GM23338 (cell line): ENCODE measurements at regions not wholly inside any gene's neighbourhood (a gene's known extent, or its start where the extent isn't known, plus 50 kb on each side); places are given as distances from the start of the nearest gene placed in this dataset.

ENCODE experiments used
- ATAC-seq: fragments of 200-7000 bp; cut with Tn5 transposase; 3 replicates; pipeline ENCODE4 v1.9.1; 2020
- DNase-seq: peaks from one replicate; pipeline ENCODE4 v3.0.0-alpha.2; 2015; ENCODE audit warnings: low spot score
- H2AFZ ChIP-seq: fragments of 200-600 bp; sonication (generic); 2 replicates; pipeline ENCODE4 v1.8.0; 2016; ENCODE audit warnings: antibody characterized with exemption, mild to moderate bottlenecking, moderate library complexity
- H3F3A ChIP-seq: fragments of 200-600 bp; sonication (generic); replicated peaks from 2 replicates; pipeline ENCODE4 v1.8.0; 2017; ENCODE audit warnings: antibody characterized with exemption, mixed run types, low read depth
- H3K27ac ChIP-seq: fragments of 200-600 bp; sonication (generic); 2 replicates; pipeline ENCODE4 v1.6.1; 2016; ENCODE audit warnings: low read depth
- H3K27me3 ChIP-seq: fragments of 200-600 bp; sonication (generic); 2 replicates; pipeline ENCODE4 v1.8.0; 2016; ENCODE audit warnings: mild to moderate bottlenecking, mixed run types, moderate library complexity; ENCODE audit not compliant: insufficient read depth
- H3K36me3 ChIP-seq: fragments of 200-600 bp; sonication (generic); 2 replicates; pipeline ENCODE4 v1.8.0; 2016; ENCODE audit warnings: mild to moderate bottlenecking; ENCODE audit not compliant: insufficient read depth
- H3K4me1 ChIP-seq: fragments of 200-600 bp; sonication (generic); 2 replicates; pipeline ENCODE4 v1.8.0; 2016; ENCODE audit warnings: mild to moderate bottlenecking, moderate library complexity; ENCODE audit not compliant: insufficient read depth
- H3K4me2 ChIP-seq: fragments of 200-600 bp; sonication (generic); 2 replicates; pipeline ENCODE4 v1.7.1; 2017; ENCODE audit warnings: mixed run types
- H3K4me3 ChIP-seq: fragments of 200-600 bp; sonication (generic); 2 replicates; pipeline ENCODE4 v1.6.1; 2016; ENCODE audit warnings: mixed run types
- H3K79me2 ChIP-seq: fragments of 200-600 bp; sonication (generic); replicated peaks from 2 replicates; pipeline ENCODE4 v1.8.0; 2017; ENCODE audit warnings: mild to moderate bottlenecking; ENCODE audit not compliant: insufficient read depth
- H3K9me2 ChIP-seq: fragments of 200-600 bp; sonication (generic); 2 replicates; pipeline ENCODE4 v1.8.0; 2017; ENCODE audit not compliant: insufficient read depth
- H4K20me1 ChIP-seq: fragments of 200-600 bp; sonication (generic); replicated peaks from 2 replicates; pipeline ENCODE4 v1.8.0; 2017; ENCODE audit warnings: mild to moderate bottlenecking; ENCODE audit not compliant: insufficient read depth
- H3K27ac Mint-ChIP-seq: 2 replicates; pipeline ENCODE4 v1.8.0; 2020; ENCODE audit warnings: inconsistent platforms, mild to moderate bottlenecking, moderate library complexity, mixed read lengths
- H3K27me3 Mint-ChIP-seq: 3 replicates; pipeline ENCODE4 v1.8.0; 2022; ENCODE audit warnings: low read depth, mild to moderate bottlenecking, moderate library complexity, mixed read lengths, inconsistent platforms; ENCODE audit not compliant: insufficient read depth, poor library complexity
- H3K36me3 Mint-ChIP-seq: 3 replicates; pipeline ENCODE4 v1.8.0; 2021; ENCODE audit warnings: low read depth, mild to moderate bottlenecking, inconsistent platforms, moderate library complexity, mixed read lengths
- H3K4me1 Mint-ChIP-seq: 3 replicates; pipeline ENCODE4 v1.8.0; 2020; ENCODE audit warnings: mild to moderate bottlenecking, inconsistent platforms, mixed read lengths
- H3K4me3 Mint-ChIP-seq: 3 replicates; pipeline ENCODE4 v1.8.0; 2021; ENCODE audit warnings: moderate library complexity, mild to moderate bottlenecking, inconsistent platforms, mixed read lengths
- H3K9me3 Mint-ChIP-seq: 3 replicates; pipeline ENCODE4 v1.8.0; 2020; ENCODE audit warnings: moderate library complexity, mild to moderate bottlenecking, inconsistent platforms, mixed read lengths
- EZH2 ChIP-seq: fragments of 200-600 bp; sonication (generic); IDR thresholded peaks from one replicate; pipeline ENCODE4 v1.8.0; 2017; ENCODE audit warnings: antibody characterized with exemption, mild to moderate bottlenecking, low read depth; ENCODE audit not compliant: unreplicated experiment
- EZH2phosphoT487 ChIP-seq: fragments of 200-600 bp; sonication (generic); IDR thresholded peaks from one replicate; pipeline ENCODE4 v1.8.1; 2018; ENCODE audit warnings: antibody characterized with exemption; ENCODE audit not compliant: unreplicated experiment
- JUNB ChIP-seq: IDR thresholded peaks from one replicate; pipeline ENCODE4 v1.6.1; 2016; ENCODE audit warnings: antibody characterized with exemption; ENCODE audit not compliant: unreplicated experiment
- POLR2AphosphoS5 ChIP-seq: IDR thresholded peaks from 2 replicates; pipeline ENCODE4 v1.6.1; 2016; ENCODE audit warnings: antibody characterized with exemption, low read depth
- ZNF114 ChIP-seq: fragments of 250-450 bp; sonication (Bioruptor Pico); IDR thresholded peaks from 2 replicates; pipeline ENCODE4 v1.5.0; 2020; ENCODE audit warnings: mild to moderate bottlenecking, moderate library complexity
- TF ChIP-seq, protein P1 (sequence below), 2 experiments: fragments of 200-600 bp in 1 of 2; sonication (generic) in 1 of 2; conservative IDR thresholded peaks; 2 replicates each; pipeline versions ENCODE4 v1.5.1 to v1.6.1; 2016 to 2017; ENCODE audit warnings: antibody characterized with exemption in 2 of 2, low read depth in 2 of 2, mild to moderate bottlenecking in 2 of 2, moderate library complexity in 1 of 2
- TF ChIP-seq, protein P2 (sequence below): IDR thresholded peaks from one replicate; pipeline ENCODE4 v1.6.1; 2018; ENCODE audit warnings: antibody characterized with exemption; ENCODE audit not compliant: unreplicated experiment

DNA sequence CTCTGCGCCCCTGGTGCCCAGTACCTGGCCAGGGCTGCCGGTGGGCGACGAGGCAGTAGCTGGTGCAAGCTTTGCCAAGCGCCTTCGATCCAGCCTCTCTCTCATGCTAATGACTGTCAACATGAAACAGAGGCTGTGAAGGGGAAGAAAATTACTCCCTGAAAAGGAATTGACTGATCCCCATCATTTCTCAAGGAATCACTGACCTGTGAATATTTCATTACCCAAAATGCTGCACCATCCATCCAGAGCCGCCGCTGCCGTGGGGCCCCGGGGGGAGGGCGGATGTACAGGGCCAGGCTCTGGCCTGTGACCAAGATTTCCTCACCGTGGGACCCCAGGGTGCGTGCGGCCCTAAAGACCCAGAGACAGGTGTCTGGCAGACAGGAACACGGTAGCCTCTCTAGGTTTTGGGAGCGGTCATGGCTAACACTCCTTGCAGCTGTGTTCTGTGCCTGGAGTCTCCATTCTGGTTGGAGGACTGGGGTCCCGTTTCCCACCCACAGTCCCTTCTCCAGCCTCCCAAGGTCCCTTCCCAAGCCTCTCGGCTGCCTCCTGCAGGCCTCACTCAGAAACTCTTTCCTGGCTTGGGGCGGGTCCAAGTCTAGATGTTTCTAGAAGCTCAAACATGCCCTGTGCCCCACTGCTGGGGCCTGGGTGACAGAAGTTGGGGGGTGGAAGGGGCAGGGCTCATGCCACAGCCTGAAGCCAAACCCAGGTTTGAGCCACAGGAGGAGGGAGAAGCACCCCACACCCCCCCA lies 73.3 kb downstream of the ENGASE start:
- Histone ChIP-seq H4K20me1 (no peaks in the 10 kb centered on the region), H3K9me2 (no peaks in the 10 kb centered on the region), H2AFZ (no peak overlapping the region), H3F3A (no peaks in the 10 kb centered on the region), H3K36me3 (no peaks in the 10 kb centered on the region), H3K27me3 (no peaks in the 10 kb centered on the region), H3K27ac (no peak overlapping the region), H3K4me2 (no peak overlapping the region), H3K4me1 (peaks cover 4% of the 10 kb centered on the region; the same call in 1 of the 2 replicates), H3K79me2 (no peaks in the 10 kb centered on the region), H3K4me3 (no peak overlapping the region)
- peaks cover 14% of the 10 kb centered on the region for H3K4me1 Mint-ChIP-seq
- no peak for ATAC-seq
- no peak overlapping the region for H3K4me3 Mint-ChIP-seq
- H3K9me3 Mint-ChIP-seq: no peaks in the 10 kb centered on the region
- no peak overlapping the region for H3K27ac Mint-ChIP-seq
- no peak for DNase-seq
- no peaks in the 10 kb centered on the region; the same call in 2 of the 3 replicates for H3K36me3 Mint-ChIP-seq
- H3K27me3 Mint-ChIP-seq: peaks cover 4% of the 10 kb centered on the region
- TF ChIP-seq, protein P1, sequence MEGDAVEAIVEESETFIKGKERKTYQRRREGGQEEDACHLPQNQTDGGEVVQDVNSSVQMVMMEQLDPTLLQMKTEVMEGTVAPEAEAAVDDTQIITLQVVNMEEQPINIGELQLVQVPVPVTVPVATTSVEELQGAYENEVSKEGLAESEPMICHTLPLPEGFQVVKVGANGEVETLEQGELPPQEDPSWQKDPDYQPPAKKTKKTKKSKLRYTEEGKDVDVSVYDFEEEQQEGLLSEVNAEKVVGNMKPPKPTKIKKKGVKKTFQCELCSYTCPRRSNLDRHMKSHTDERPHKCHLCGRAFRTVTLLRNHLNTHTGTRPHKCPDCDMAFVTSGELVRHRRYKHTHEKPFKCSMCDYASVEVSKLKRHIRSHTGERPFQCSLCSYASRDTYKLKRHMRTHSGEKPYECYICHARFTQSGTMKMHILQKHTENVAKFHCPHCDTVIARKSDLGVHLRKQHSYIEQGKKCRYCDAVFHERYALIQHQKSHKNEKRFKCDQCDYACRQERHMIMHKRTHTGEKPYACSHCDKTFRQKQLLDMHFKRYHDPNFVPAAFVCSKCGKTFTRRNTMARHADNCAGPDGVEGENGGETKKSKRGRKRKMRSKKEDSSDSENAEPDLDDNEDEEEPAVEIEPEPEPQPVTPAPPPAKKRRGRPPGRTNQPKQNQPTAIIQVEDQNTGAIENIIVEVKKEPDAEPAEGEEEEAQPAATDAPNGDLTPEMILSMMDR (conservative IDR thresholded peaks at IDR 0.05; ENCODE audit: low read depth in 2 of 2): peak in 1 of 2 experiments; percentile 16; a peak in 1 of 4 replicates
- TF ChIP-seq POLR2AphosphoS5: no peak

DNA sequence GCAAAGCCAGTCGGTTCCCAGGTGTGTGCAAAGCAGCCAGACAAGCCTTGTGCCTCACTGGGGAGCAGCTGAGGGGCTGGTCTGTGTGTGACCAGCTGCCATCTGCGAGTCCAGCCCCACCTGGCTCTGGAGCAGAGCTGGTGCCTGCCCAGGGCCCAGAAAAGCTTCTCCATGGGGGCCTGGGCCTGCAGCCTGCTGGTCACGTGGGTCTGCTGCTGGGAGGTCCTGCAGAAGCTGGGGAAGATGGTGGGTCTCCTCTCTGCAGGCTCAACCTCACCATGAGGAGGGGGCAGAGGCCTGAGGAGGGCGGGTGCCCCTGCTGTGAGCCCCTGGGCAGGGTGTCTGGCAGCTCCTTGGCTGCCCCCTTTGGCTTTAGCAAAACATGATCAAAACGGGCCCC lies 71.9 kb downstream of the ENGASE start:
- DNase-seq (no peak), ATAC-seq (no peak)
- H3K9me2 ChIP-seq: no peaks in the 10 kb centered on the region
- no peaks in the 10 kb centered on the region for H3K9me3 Mint-ChIP-seq
- H3K27me3 ChIP-seq: no peaks in the 10 kb centered on the region
- TF ChIP-seq EZH2: no peak
- no peak for TF ChIP-seq POLR2AphosphoS5
- TF ChIP-seq JUNB: no peak
- TF ChIP-seq ZNF114 (CRISPR knock-in tag): no peak
- TF ChIP-seq, protein P2, sequence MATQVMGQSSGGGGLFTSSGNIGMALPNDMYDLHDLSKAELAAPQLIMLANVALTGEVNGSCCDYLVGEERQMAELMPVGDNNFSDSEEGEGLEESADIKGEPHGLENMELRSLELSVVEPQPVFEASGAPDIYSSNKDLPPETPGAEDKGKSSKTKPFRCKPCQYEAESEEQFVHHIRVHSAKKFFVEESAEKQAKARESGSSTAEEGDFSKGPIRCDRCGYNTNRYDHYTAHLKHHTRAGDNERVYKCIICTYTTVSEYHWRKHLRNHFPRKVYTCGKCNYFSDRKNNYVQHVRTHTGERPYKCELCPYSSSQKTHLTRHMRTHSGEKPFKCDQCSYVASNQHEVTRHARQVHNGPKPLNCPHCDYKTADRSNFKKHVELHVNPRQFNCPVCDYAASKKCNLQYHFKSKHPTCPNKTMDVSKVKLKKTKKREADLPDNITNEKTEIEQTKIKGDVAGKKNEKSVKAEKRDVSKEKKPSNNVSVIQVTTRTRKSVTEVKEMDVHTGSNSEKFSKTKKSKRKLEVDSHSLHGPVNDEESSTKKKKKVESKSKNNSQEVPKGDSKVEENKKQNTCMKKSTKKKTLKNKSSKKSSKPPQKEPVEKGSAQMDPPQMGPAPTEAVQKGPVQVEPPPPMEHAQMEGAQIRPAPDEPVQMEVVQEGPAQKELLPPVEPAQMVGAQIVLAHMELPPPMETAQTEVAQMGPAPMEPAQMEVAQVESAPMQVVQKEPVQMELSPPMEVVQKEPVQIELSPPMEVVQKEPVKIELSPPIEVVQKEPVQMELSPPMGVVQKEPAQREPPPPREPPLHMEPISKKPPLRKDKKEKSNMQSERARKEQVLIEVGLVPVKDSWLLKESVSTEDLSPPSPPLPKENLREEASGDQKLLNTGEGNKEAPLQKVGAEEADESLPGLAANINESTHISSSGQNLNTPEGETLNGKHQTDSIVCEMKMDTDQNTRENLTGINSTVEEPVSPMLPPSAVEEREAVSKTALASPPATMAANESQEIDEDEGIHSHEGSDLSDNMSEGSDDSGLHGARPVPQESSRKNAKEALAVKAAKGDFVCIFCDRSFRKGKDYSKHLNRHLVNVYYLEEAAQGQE: no peak
- TF ChIP-seq EZH2phosphoT487: no peak
- H3K36me3 ChIP-seq: no peaks in the 10 kb centered on the region
- H3K27ac Mint-ChIP-seq: no peak overlapping the region
- H3K4me3 Mint-ChIP-seq: no peak overlapping the region
- no peaks in the 10 kb centered on the region for H3K79me2 ChIP-seq
- H3K27ac ChIP-seq: no peak overlapping the region
- peaks cover 5% of the 10 kb centered on the region for H3K27me3 Mint-ChIP-seq
- no peak overlapping the region for H2AFZ ChIP-seq
- H3K4me3 ChIP-seq: no peak overlapping the region
- peaks cover 3% of the 10 kb centered on the region; the same call in 1 of the 2 replicates for H4K20me1 ChIP-seq
- no peaks in the 10 kb centered on the region; the same call in 2 of the 3 replicates for H3K36me3 Mint-ChIP-seq
- H3K4me1 ChIP-seq: no peaks in the 10 kb centered on the region
- no peaks in the 10 kb centered on the region for H3F3A ChIP-seq
- peaks cover 10% of the 10 kb centered on the region for H3K4me1 Mint-ChIP-seq
- no peak overlapping the region for H3K4me2 ChIP-seq
